Left ventricle myocardium superior (tissue), 1 donor: ENCODE measurements at regions not wholly inside any gene's neighbourhood (a gene's known extent, or its start where the extent isn't known, plus 50 kb on each side); places are given as distances from the start of the nearest gene placed in this dataset.

Experiments
- ATAC-seq: fragments of 200-7000 bp; cut with Tn5 transposase; one replicate; pipeline ENCODE4 v1.9.1; 2020; ENCODE audit warnings: mild to moderate bottlenecking, moderate library complexity
- DNase-seq: peaks from one replicate; pipeline ENCODE4 v3.0.0-alpha.2; 2020
- intact Hi-C: fragments of 100-400 bp; cut with micrococcal nuclease; formaldehyde crosslinking; loops from one replicate; pipeline ENCODE4 v1.11.0; 2022
- donor health status: DM: no; HTN: yes; CAD: no; lungs with severe emphysema.

DNA sequence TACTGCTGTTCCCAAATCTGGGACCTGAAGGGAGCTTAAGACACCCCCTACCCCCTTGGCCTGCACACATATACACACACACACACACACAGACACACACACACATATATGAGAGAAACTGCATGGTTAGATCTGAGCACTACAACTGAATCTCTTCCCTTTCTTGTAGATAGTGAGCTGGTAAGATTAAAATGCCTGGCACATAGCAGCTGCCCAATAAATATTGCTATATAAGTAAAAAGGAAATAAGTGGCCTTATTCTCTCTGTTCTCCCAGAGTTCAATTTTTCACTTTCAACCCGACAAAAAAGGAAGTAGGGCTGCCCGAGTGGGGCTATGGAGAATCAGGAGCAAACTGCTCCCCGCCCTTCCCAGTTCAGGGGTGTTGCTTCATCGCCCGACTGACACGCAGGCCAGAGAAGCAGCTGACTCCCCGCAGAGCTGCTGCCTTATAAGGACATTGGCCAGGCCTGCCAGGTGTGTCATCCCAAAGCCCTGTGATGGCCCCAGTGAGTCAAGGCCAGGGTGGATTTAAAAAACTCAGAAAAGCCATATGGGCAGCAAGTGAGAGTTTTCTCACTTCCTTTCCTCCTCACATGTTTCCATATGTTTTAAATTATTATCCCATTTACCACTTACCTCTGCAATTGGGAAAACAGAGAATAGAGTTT is 106.5 kb upstream of the SLC44A3 start:
- ATAC-seq (peak; percentile 92), DNase-seq (peak; percentile 79)
- intact Hi-C loops: no loop called here

DNA sequence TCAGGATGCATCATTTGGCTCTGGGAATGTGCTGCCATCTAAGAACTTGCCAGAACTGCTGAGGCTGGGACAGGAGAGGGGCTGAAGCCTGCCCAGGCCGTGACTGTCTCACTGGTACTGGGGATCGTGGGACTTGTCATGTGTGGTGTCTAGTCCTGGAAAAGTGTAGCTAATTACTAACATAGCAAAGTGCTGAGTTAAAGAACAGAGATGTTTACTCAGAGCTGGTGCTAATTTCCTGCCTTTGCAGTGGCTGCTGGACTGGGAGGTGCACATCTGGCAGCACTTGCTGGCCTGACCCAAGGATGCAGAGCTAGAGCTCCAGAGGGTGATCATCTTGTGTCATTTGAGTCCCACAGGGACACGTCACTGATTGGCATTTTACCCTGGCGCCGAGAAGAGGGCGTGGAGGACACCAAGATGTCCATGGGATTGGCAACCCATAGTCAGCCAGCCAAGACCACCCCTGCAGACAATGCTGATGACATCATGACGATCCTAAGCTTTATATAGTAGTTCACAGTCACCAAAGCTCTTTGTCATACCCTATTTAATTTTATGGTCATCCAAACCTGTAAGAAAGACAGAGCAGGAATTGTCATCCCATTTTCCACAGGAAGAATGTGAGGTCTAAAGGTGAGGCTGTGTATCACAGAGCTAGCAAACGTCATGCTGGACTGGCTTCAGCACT is 110.1 kb upstream of the SLC44A3 start:
- DNase-seq (no peak), ATAC-seq (no peak)
- intact Hi-C loops: no loop called here

GRCh38 chr1:94708811-94709210 is 111.3 kb upstream of the SLC44A3 start:
- DNase-seq: no peak
- ATAC-seq: no peak
- intact Hi-C loops: no loop called here

DNA sequence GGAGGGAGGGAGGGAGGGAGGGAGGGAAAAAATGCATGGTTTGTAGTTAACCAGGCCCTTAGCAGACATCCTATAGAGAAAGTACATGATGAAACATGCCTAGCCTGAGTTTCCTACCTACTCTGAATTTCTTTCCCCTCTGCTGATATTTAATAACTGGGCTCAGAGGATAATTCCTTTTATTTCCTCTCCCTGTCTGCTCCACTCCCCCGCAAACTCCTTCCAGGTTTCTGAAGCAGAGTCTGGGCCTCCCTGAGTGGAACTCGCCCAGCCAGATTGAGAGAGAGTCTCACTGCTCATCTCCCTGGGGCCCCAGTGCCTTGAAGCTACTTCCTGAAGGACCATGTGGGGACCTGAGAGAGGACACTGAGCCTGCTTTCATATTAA is 111.9 kb upstream of the SLC44A3 start:
- DNase-seq (no peak), ATAC-seq (no peak)
- intact Hi-C loops: no loop called here

GRCh38 chr1:94707321-94708298 is 112.5 kb upstream of the SLC44A3 start:
- ATAC-seq (peak; percentile 61), DNase-seq (peak; percentile 71)
- intact Hi-C loops: no loop called here

GRCh38 chr1:94702442-94702815 is 117.7 kb upstream of the SLC44A3 start:
- ATAC-seq: peak; percentile 85
- intact Hi-C loops: no loop called here

GRCh38 chr1:94701796-94702441 is 118.2 kb upstream of the SLC44A3 start:
- intact Hi-C loops: no loop called here
- no peak for ATAC-seq
- DNase-seq: no peak

More at GRCh38 chr1:94702442-94702815, 117.7 kb upstream of the SLC44A3 start:
- DNase-seq: peak; percentile 48

GRCh38 chr1:94698759-94699502 is 121.2 kb upstream of the SLC44A3 start:
- ATAC-seq (no peak), DNase-seq (no peak)
- intact Hi-C loops: no loop called here

DNA sequence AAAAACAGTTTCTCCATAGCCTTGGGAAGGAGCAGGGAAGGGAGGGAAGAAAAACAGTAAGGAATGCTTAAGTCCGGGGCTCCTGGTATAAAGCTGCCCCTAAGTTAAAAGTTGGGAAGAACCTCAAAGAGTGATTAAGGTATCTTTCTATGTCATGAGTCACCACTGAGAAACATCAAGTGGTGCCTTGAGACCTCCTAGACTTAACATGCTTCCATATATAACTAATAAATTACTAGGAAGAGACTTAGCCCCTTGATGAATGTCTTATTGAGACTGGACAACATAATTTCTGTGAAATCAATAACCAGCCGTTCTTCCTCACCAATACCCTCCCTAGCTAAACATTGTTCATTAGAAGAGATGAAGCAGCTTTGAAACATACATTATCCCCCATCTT is 121.8 kb upstream of the SLC44A3 start:
- no peak for DNase-seq
- ATAC-seq: no peak
- intact Hi-C loops: no loop called here

DNA sequence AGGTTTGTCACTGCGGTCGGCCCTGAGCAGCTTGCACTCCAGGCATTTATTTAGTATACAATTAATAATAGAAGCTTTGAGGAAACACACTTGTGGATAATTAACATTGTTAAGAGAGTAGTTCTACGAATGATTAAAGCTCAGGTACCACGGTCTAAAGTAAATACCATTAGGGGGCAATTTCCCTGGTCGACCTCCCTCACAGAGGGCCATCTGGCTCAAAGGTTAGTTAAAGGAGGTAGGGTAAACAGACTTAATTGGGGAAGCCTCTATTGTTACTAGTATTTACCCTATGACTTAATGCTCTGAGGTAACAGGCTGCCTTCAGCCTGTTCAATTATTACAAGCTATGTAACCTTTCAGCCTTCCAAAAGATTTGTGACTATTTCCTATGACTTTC is 122.3 kb upstream of the SLC44A3 start:
- ATAC-seq: no peak
- intact Hi-C loops: no loop called here
- no peak for DNase-seq

DNA sequence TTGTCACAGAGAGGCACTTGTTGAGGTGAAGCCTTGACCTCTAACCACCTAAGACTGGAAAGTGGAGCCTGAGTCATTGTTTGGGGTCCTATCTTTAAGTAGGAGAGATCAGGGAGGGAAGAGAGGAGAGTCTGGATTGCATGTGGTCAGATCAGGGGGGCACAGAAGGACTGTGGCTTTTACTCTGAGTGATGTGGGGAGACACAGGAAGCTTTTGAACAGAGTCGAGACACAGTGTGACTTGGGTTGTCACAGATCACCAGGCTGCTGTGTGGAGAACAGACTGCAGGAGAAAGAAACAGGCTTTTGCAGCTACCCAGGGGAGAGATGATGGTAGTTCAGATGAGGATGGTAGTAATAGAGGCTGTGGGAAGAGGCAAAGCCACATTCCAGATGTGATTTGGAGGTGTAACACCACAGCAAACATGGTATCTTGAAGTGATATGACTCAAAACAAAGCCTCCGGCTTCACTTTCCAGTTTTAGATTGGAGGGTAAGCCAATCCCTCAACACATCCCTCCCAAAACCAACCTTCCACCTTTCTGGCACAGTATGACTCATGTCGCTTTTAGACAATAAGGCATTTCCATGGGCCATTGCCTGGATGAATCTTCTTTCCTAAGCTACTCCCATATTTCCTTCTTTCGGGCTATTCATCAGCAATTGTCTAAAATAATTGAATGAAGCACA is 125.8 kb upstream of the SLC44A3 start:
- no peak for ATAC-seq
- no peak for DNase-seq
- intact Hi-C loops: no loop called here

DNA sequence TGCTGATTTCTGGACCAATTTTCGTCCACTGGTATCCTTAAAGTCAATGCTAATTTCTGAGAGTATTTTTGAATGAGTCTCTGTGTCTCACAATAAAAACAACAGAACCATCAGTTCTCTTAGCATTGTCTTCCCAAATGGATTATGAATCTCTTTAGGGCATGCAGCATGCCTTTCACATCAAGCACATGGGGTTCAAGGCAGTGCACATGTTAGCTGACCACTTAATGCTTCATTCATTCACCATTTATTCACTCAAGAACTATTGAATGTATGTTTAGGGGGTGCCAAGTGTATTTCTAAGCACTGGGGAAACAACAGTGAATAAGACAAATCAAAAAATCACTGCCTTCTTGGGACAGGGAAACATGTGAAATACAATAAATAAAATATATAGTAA is 126.7 kb upstream of the SLC44A3 start:
- ATAC-seq (no peak), DNase-seq (no peak)
- intact Hi-C loops: no loop called here

GRCh38 chr1:94693029-94693428 is 127.1 kb upstream of the SLC44A3 start:
- intact Hi-C loops: no loop called here
- ATAC-seq: no peak

GRCh38 chr1:94688646-94689045 is 131.5 kb upstream of the SLC44A3 start:
- ATAC-seq: no peak
- intact Hi-C loops: no loop called here

More at GRCh38 chr1:94693029-94693428, 127.1 kb upstream of the SLC44A3 start:
- no peak for DNase-seq

DNA sequence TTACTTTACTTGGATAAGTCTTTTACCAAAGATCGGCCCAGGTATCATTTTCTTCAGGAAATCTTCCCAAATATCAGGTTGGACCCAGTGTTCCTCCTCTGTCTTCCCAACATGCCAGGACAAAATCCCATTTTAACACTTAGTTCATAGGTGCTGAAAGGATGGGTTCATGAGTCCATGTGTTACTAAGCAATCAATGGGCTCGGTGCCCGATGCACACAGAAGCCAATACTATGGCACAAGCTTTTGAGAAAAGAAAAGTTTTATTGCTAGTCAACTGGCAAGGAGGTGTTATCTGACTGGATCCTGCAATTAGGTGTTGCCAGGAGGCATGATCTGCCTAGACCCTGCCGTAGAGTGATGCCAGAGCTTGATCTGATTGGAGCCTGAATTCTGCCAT is 133.3 kb upstream of the SLC44A3 start:
- ATAC-seq: no peak
- no peak for DNase-seq
- intact Hi-C loops: no loop called here

More at GRCh38 chr1:94688646-94689045, 131.5 kb upstream of the SLC44A3 start:
- no peak for DNase-seq

DNA sequence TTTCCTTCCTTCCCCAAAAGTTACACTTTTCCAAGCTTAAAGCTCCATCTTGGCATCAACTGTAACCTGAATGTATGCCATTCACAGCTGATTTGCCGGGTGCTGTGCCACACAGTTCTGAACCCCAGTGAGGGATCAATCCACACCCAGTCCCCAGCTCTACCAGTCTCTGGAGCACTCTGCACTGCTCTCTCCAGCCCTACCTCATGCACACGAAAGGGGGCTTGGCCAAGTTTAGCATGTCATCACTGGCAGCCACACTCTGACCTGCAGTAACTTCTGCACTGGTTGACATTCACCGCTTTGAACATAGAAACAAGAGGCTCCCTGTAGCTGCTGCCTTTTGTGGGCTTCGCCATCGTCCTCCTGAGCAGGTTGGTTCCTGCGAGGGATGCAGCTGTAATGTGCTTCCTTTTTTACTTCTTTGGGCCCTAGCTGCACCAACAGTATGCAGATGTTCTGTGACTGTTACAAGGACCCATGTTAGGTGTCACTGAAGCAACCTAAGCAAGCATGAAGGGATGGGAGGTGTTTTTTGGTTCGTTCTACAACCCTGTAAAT is 135.4 kb upstream of the SLC44A3 start:
- intact Hi-C loops: no loop called here
- ATAC-seq: no peak
- no peak for DNase-seq

DNA sequence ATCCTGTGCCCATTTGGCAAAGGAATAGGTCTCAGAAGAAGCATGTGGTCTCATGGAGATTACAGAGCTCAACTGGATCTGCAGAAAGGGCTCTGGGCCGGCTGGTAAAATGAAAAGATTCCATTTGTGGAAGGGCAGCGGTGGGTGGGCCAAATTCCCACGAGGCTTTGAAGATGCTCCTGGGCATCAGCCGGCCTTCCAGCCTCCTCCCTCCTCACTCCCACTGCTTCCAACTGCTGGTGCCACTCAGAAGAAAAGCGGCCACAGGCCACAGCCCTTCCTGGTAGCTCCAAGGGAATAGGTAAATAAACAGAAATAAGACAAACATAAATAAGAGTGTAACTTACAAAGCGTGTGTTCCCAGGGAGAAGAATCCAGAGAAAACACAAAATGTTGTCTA is 136.3 kb upstream of the SLC44A3 start:
- DNase-seq (no peak), ATAC-seq (no peak)
- intact Hi-C loops: no loop called here

DNA sequence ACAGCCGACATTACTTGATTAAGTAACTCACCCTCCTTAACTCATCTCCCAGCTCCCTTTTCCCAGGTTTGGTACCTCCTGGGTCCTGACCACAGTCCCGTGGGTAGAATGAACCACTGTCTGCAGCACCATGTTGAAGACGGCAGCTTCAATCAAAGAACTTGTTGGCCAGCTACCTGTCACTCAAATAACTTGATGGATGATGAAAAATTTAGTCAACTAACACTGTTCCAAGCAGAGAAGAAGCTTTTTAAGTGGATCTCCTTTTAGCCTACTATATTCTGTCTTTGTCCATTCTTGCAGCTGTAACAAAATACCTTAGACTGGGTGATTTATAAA is 138.4 kb upstream of the F3 start:
- DNase-seq: no peak
- intact Hi-C loops: no loop called here
- ATAC-seq: no peak
